ENCODE measurements at regions not wholly inside any gene's neighbourhood (a gene's known extent, or its start where the extent isn't known, plus 50 kb on each side); places are given as distances from the start of the nearest gene placed in this dataset.

DNA sequence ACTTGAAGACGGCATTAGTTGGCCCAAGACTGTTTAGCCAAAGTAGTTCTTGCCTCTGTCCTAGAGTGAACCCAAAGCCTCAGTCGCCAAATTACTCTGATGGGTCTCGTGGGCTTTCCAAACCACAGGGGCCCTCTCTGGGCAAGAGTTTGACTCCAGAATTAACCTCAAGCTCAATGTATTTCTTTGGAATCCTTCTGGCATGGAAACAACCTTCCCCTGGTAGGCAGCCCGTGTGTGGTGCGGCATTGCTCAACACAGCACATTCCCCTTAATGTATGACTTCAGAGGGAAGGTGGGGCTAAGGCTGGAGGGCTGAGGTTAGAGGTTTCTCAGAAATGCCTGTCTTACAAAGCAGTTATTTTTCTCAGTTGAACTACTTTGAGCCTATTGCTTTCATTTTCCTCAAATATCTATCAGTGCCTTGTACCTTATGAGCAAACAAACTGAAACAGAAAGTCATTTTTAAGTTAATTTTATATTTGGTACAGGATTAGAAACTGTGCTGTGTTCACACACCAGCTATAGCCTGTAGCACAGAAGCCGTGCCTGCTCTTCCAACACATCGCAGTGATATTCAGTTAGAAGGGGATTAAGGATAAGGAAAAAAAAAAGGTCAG, 123.9 kb upstream of the HAPLN1 start:
- Histone ChIP-seq H3K27me3 (no peaks in the 10 kb centered on the region), H3K4me3 (peak overlapping the region in 1 of 4 donors; percentile 12), H3K27ac (no peak overlapping the region), H3K36me3 (no peaks in the 10 kb centered on the region), H3K4me1 (no peaks in the 10 kb centered on the region), H3K9me3 (no peaks in the 10 kb centered on the region)
- TF ChIP-seq POLR2A (IDR thresholded peaks at IDR 0.05) = no peak
- TF ChIP-seq, protein P1, sequence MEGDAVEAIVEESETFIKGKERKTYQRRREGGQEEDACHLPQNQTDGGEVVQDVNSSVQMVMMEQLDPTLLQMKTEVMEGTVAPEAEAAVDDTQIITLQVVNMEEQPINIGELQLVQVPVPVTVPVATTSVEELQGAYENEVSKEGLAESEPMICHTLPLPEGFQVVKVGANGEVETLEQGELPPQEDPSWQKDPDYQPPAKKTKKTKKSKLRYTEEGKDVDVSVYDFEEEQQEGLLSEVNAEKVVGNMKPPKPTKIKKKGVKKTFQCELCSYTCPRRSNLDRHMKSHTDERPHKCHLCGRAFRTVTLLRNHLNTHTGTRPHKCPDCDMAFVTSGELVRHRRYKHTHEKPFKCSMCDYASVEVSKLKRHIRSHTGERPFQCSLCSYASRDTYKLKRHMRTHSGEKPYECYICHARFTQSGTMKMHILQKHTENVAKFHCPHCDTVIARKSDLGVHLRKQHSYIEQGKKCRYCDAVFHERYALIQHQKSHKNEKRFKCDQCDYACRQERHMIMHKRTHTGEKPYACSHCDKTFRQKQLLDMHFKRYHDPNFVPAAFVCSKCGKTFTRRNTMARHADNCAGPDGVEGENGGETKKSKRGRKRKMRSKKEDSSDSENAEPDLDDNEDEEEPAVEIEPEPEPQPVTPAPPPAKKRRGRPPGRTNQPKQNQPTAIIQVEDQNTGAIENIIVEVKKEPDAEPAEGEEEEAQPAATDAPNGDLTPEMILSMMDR (IDR thresholded peaks at IDR 0.05) = no peak
- DNase-seq = no peak

DNA sequence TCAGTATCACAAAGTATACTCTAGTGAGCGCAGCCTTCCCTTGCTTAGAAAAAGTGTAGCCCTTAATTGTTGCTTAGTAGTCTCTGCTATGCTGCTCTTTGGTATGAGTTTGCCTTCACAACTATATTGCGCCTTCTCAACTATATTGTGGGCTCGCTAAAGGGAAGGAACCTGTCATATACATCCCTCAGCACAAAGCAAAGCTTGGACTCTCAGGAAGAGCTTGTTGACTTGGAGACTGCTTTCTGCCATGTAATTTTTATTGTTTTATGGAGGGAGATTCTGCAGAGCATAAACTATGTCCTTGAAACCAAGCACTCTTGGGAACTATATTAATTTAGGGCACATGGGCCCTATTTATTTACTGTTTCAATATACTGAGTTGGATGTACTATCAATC, 119.1 kb upstream of the HAPLN1 start:
- Histone ChIP-seq H3K36me3 (no peaks in the 10 kb centered on the region), H3K9me3 (no peaks in the 10 kb centered on the region), H3K4me1 (no peaks in the 10 kb centered on the region), H3K27ac (no peak overlapping the region), H3K27me3 (no peaks in the 10 kb centered on the region), H3K4me3 (no peak overlapping the region)
- DNase-seq = no peak
- TF ChIP-seq, protein P1 (IDR thresholded peaks at IDR 0.05) = no peak
- TF ChIP-seq POLR2A (IDR thresholded peaks at IDR 0.05) = no peak

DNA sequence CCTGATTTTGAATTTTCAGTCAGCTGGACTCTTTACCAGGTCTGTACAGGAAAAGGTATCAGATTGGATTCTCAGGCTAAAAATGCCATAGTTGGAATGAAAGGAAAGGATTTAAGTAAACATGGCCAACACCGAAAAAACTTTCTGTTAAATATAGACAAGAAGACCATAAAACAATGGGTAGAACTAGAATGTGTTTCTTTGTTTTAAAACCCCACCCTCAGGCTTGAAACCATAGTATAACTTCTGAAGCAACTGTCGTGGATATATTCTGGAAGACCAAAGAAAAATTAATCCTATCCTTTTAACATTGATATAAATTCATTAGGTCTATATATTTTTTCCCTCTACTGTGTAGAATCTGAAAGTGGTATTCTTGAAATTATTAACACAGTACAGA, 118.6 kb upstream of the HAPLN1 start:
- no peak for DNase-seq
- H3K4me3 ChIP-seq = no peak overlapping the region
- TF ChIP-seq, protein P1 (IDR thresholded peaks at IDR 0.05) = no peak
- no peak for TF ChIP-seq POLR2A (IDR thresholded peaks at IDR 0.05)
- no peaks in the 10 kb centered on the region for H3K4me1 ChIP-seq
- H3K27me3 ChIP-seq = no peaks in the 10 kb centered on the region
- no peaks in the 10 kb centered on the region for H3K36me3 ChIP-seq
- no peak overlapping the region for H3K27ac ChIP-seq
- no peaks in the 10 kb centered on the region for H3K9me3 ChIP-seq

DNA sequence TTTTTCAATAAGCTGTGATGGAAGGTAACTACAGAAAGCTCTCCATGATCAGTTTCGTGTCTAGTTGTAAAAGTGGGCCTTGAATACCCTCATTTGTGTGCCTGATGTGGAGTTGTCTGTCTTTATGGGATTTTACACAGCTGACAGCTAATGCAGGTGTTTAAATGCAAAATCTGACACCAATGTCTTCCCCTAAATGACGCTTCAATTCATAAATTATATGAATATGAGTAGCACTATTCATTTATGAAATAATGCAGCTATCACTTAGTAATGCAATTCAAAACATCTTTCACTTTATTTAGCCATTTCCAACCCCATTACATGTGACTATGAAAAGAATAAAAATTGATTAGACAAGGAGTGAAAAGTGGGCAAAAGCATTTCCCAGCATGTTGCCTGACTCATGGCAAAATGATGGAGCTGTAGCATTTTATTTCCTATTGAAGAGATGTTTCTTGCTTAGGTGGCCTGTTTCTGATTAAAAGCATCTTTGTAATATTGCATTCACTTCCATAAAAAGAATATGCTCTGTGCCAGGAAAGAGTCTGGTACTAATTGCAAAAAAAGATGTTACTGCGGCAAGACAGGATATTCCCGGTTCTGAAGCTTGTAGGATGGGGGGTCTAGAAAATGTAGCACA, 116.7 kb upstream of the HAPLN1 start:
- H3K4me1 ChIP-seq = no peaks in the 10 kb centered on the region
- no peak for DNase-seq
- no peaks in the 10 kb centered on the region for H3K9me3 ChIP-seq
- H3K27me3 ChIP-seq = no peaks in the 10 kb centered on the region
- H3K4me3 ChIP-seq = no peak overlapping the region
- no peak for TF ChIP-seq POLR2A (IDR thresholded peaks at IDR 0.05)
- TF ChIP-seq, protein P1 (IDR thresholded peaks at IDR 0.05) = no peak
- H3K27ac ChIP-seq = no peak overlapping the region
- H3K36me3 ChIP-seq = no peaks in the 10 kb centered on the region

DNA sequence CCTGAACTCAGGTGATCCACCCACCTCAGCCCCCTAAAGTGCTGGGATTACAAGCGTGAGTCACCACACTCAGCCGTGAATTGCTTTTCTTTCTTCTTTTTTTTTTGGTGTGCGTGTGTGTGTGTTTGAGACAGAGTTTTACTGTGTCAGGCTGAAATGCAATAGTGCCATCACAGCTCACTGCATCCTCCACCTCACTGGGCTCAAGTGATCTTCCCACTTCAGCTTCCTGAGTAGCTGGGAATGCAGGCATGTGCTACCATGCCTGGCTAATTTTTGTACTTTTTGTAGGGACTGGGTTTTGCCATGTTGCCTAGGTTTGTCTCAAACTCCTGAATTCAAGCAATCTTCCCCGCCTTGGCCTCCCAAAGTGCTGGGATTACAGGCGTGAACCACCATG, 113.7 kb upstream of the HAPLN1 start:
- H3K27me3 ChIP-seq = no peaks in the 10 kb centered on the region
- no peak overlapping the region for H3K27ac ChIP-seq
- H3K4me1 ChIP-seq = no peaks in the 10 kb centered on the region
- DNase-seq = no peak
- no peak for TF ChIP-seq POLR2A (IDR thresholded peaks at IDR 0.05)
- TF ChIP-seq, protein P1 (IDR thresholded peaks at IDR 0.05) = no peak
- H3K36me3 ChIP-seq = no peaks in the 10 kb centered on the region
- no peak overlapping the region for H3K4me3 ChIP-seq
- no peaks in the 10 kb centered on the region for H3K9me3 ChIP-seq
